ENCODE measurements at regions not wholly inside any gene's neighbourhood (a gene's known extent, or its start where the extent isn't known, plus 50 kb on each side); places are given as distances from the start of the nearest gene placed in this dataset.
"Not testable (repeated sequence)": the region's sequence is repeated elsewhere in the genome, so short reads cannot be mapped to it uniquely, and the experiment has no call there.

DNA sequence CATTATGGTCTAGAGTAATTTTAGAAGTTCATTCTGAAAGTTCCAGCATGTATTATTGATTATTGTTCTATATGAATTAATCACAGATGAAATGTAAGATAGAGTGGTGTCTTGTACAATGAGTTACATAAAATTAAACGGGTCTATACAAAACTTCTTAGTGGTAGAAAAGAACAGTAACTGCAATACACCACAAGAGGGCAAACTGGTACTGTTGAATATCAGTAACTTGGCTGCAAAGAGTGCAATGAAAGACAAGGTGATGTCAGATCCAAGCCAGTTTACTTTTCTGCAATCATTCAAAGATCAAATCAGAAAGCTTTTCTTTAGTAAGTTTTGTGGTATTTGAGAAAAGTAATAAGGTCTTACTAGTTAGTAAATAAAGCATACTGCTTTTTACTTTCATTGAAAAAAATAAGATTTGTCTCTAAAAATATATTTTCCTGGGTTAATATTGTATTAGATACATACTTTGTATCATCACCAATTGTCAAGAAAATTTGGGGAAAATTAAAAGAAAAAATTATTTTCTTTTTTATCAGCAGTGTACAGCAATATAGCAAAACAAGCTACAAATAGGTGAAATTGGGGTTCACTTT lies 66.4 kb upstream of the BTG3 start:
- DNase-seq (ENCODE audit: low spot score), result peak; percentile 47

DNA sequence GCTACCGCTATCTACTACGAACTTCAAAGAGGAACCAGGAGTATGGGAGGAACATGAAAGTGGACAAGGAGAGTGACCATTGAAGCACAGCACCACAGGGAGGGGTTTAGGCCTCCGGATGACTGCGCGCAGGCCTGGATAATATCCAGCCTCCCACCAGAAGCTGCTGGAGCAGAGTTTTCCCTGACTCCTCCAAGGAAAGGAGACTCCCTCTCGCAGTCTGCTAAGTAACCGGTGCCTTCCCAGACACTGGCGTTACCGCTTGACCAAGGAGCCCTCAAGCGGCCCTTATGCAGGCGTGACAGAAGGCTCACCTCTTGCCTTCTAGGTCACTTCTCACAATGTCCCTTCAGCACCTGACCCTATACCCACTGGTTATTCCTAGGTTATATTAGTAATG lies 64.2 kb upstream of the BTG3 start:
- not testable (repeated sequence) for DNase-seq (ENCODE audit: low spot score)

DNA sequence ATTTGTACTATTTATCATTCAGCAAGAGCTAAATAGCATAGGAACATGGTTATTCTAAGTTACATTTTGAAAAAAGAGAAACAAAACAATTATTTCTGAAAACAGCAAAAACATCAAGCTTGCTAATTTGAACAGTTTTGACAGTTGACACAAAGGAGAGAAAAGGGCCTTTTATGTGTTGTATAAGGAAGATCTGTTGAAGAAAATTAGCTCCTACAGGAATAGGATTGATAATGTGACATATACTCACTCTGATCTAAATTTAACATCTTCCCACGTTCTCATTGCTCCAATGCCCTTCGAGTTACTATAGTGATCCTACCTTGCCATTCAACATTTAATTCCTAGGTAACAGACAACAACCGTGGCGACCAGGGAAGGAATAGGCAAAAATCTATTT lies 61.4 kb upstream of the BTG3 start:
- no peak for DNase-seq (ENCODE audit: low spot score)

DNA sequence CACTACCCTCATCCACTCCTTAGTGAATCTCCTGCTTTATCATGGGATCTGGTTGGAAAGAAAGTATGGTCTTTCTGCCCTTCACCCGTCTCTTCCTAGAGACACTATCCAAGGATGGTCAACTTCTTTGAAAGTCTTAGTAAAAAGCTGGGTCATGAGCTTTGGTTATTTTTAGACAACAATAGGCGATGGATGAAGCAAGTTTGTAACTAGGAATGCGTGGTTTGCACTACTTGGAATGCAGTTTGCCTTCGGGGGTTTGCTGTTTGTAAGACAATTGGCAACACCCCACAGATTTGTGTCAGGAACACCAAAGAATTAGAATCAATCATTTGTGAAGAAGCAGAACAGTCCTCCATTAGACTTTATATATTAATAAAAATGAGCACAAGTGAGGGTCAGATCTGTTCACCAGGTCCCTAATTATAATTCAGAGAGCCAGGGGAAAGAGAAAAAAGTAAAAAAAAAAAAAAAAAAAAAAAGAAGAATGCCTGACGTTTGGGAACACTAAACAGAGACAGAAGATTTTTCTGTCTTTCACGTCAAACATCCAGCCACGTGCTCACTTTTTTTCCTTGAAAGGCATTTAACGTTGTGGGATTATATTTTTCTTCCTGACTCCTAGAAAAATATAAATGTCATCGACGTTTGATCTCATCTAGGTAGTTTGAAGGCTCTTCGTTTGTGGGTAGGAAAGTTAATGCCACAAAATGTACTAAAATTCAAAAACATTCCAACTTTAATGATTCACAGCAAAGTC lies 60.7 kb upstream of the BTG3 start:
- DNase-seq (ENCODE audit: low spot score), result no peak

DNA sequence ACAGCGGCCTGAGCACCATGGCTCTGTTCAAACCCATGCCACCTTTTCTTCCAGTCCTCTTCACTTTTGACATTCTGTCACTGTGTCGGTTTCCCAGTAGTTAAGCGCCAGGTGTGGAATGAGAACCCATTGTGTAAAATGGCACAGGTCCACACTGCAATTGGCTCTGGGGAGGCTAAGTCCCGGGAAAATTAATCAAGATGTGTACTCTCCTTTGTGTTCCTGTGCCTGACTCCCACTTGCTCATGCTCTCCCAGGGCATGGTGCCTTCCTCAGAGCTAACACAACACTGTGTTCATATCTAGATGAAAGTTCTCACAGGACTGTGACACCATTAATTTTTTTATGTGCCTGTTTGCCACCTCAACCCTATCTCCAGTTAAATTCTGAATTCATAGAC lies 59.0 kb upstream of the BTG3 start:
- DNase-seq (ENCODE audit: low spot score), result no peak

DNA sequence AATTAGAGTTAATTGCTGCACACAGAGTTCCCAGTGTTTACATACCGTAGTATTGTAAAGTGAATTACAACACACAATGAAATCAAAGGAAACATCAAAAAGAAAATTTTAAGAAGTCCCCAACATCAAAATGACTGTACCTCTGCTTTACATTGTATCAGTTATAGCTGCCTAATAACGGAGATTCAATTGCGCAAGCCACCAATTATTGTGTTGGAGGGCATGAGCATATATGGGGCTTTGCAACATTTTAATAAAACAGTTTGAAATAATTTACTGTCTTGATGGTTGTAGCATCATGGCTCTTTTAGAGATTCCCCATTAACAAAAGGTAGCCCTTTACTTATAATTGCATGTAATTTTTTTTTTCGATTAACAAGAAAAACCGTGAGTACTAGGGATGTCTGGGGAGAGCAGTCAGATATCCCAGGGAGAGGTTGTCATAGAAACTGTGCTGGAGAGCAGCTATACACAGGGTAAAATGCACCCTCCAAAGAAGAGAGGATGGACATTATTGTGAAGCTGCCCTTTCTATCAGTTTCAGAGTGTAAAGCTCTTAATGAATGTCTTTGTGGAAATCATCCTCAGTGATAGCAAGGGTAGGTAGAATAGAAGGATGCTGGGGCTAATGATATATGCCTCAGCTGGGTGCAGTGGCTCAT lies 55.9 kb upstream of the BTG3 start:
- no peak for DNase-seq (ENCODE audit: low spot score)

DNA sequence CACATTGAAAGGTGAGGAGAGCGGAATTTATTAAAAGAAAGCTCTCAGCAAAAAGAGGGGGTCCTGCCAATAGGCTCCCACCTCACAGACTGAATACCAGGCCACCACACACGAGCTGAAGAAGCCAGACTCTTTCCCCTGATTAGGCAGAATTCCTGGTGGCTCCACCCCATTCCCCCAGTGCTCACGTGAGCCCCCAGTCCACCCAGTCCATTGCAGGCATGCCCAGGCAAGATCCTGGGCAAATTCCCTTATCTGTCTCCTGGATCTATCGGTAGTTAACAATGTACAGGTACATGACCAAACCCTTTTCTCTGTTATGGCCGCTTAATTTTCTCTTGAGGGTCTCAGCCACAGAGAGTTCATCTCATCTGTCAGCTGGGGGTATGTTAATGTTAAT lies 54.6 kb upstream of the BTG3 start:
- no peak for DNase-seq (ENCODE audit: low spot score)
